ENCODE measurements at regions not wholly inside any gene's neighbourhood (a gene's known extent, or its start where the extent isn't known, plus 50 kb on each side); places are given as distances from the start of the nearest gene placed in this dataset.

DNA sequence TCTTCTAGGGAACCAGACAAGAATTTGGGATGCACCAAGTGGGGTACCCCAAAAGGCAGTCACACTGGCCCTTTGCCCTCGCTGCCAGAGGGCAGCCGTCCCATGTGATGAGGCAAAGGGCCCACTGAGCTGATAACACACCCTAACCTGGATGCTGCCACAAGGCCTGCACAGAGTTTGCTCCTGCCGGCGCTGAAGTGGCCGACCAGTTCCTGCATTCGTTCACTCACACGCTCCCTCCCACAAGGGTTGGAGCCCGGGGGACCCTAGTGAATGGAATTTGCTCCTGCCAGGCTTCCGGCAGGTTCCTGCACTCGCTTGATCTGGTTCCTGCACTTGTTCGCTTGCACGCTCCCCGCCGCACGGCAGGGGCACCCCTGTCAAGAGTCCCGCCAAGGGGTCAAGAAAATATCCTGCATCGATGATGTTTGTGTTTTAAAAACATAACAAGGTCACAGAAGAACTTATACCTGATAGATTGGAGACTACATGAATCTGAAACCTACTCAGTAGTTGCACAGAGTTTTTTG lies 296.4 kb upstream of the VCX start:
- no peak for TF ChIP-seq POLR2AphosphoS5 (IDR thresholded peaks at IDR 0.05; ENCODE audit: low read depth, low read length)
- TF ChIP-seq POU2F2 (IDR thresholded peaks at IDR 0.05; ENCODE audit: low read depth, low read length) = no peak
- no peak for TF ChIP-seq POLR2A (IDR thresholded peaks at IDR 0.05; ENCODE audit: low read depth, low read length)
- TF ChIP-seq SPI1 (IDR thresholded peaks at IDR 0.05; ENCODE audit: low read depth, low read length) = no peak
- no peak for TF ChIP-seq PAX5 (IDR thresholded peaks at IDR 0.05; ENCODE audit: insufficient read depth, low read length, severe bottlenecking)
- no peak for TF ChIP-seq TAF1 (IDR thresholded peaks at IDR 0.05; ENCODE audit: low read depth, low read length)
- DNase-seq (ENCODE audit: insufficient read length, low spot score) (no peak), FAIRE-seq (no peak)

GRCh38 chrX:7545564-7545963 lies 297.4 kb upstream of the VCX start:
- no peak for DNase-seq (ENCODE audit: insufficient read length, low spot score)
- TF ChIP-seq TAF1 (IDR thresholded peaks at IDR 0.05; ENCODE audit: low read depth, low read length) (no peak), POLR2AphosphoS5 (IDR thresholded peaks at IDR 0.05; ENCODE audit: low read depth, low read length) (no peak), POLR2A (IDR thresholded peaks at IDR 0.05; ENCODE audit: low read depth, low read length) (no peak), PAX5 (IDR thresholded peaks at IDR 0.05; ENCODE audit: insufficient read depth, low read length, severe bottlenecking) (no peak), SPI1 (IDR thresholded peaks at IDR 0.05; ENCODE audit: low read depth, low read length) (no peak), POU2F2 (IDR thresholded peaks at IDR 0.05; ENCODE audit: low read depth, low read length) (no peak)
- FAIRE-seq = no peak

GRCh38 chrX:7542587-7543380 lies 300.2 kb upstream of the VCX start:
- FAIRE-seq (no peak), DNase-seq (ENCODE audit: insufficient read length, low spot score) (no peak)
- TF ChIP-seq POLR2AphosphoS5 (IDR thresholded peaks at IDR 0.05; ENCODE audit: low read depth, low read length) = no peak
- no peak for TF ChIP-seq SPI1 (IDR thresholded peaks at IDR 0.05; ENCODE audit: low read depth, low read length)
- no peak for TF ChIP-seq POU2F2 (IDR thresholded peaks at IDR 0.05; ENCODE audit: low read depth, low read length)
- TF ChIP-seq TAF1 (IDR thresholded peaks at IDR 0.05; ENCODE audit: low read depth, low read length) = no peak
- no peak for TF ChIP-seq POLR2A (IDR thresholded peaks at IDR 0.05; ENCODE audit: low read depth, low read length)
- TF ChIP-seq PAX5 (IDR thresholded peaks at IDR 0.05; ENCODE audit: insufficient read depth, low read length, severe bottlenecking) = no peak

GRCh38 chrX:7522860-7523259 lies 320.1 kb upstream of the VCX start:
- DNase-seq (ENCODE audit: insufficient read length, low spot score) = no peak
- TF ChIP-seq SPI1 (IDR thresholded peaks at IDR 0.05; ENCODE audit: low read depth, low read length) (no peak), POLR2A (IDR thresholded peaks at IDR 0.05; ENCODE audit: low read depth, low read length) (no peak), TAF1 (IDR thresholded peaks at IDR 0.05; ENCODE audit: low read depth, low read length) (no peak), POLR2AphosphoS5 (IDR thresholded peaks at IDR 0.05; ENCODE audit: low read depth, low read length) (no peak), PAX5 (IDR thresholded peaks at IDR 0.05; ENCODE audit: insufficient read depth, low read length, severe bottlenecking) (no peak), POU2F2 (IDR thresholded peaks at IDR 0.05; ENCODE audit: low read depth, low read length) (no peak)
- FAIRE-seq = no peak

GRCh38 chrX:7515681-7516413 lies 327.1 kb upstream of the VCX start:
- no peak for DNase-seq (ENCODE audit: insufficient read length, low spot score)
- FAIRE-seq = no peak
- TF ChIP-seq POU2F2 (IDR thresholded peaks at IDR 0.05; ENCODE audit: low read depth, low read length) = no peak

DNA sequence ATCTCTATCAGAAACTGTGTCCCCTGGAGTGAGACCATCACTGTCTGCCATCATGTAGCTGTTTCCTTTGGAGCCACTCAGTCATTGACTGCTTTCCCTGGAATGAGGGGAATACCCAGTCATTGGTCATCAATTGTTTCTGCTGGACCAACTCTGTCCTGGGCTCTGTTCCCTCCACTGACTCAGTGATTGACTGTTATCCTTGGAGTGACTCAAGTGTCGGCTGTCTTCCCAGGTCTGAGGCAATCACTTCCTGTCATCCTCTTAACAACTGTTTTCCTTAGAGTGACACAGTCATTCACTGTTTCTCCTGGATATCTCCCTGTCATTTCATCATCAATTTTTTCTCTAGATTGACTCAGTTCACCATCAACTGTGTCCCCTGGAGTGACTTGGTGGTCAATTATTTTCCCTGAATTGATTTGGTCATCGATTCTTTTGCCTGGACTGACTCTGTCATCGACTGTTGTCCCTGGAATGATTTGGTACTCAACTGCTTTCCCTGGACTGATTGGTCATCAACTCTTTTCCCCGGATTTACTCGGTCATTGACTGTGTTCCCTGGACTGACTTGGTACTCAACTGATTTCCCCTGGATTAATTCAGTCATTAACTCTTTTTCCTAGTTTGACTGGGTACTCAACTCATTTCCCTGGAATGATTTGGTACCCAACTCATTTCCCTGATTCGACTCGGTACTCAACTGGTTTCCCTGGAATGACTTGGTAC lies 327.9 kb upstream of the VCX start:
- DNase-seq (ENCODE audit: insufficient read length, low spot score) (no peak), FAIRE-seq (no peak)
- no peak for TF ChIP-seq TAF1 (IDR thresholded peaks at IDR 0.05; ENCODE audit: low read depth, low read length)
- no peak for TF ChIP-seq POLR2AphosphoS5 (IDR thresholded peaks at IDR 0.05; ENCODE audit: low read depth, low read length)
- no peak for TF ChIP-seq SPI1 (IDR thresholded peaks at IDR 0.05; ENCODE audit: low read depth, low read length)
- no peak for TF ChIP-seq PAX5 (IDR thresholded peaks at IDR 0.05; ENCODE audit: insufficient read depth, low read length, severe bottlenecking)
- no peak for TF ChIP-seq POLR2A (IDR thresholded peaks at IDR 0.05; ENCODE audit: low read depth, low read length)

DNA sequence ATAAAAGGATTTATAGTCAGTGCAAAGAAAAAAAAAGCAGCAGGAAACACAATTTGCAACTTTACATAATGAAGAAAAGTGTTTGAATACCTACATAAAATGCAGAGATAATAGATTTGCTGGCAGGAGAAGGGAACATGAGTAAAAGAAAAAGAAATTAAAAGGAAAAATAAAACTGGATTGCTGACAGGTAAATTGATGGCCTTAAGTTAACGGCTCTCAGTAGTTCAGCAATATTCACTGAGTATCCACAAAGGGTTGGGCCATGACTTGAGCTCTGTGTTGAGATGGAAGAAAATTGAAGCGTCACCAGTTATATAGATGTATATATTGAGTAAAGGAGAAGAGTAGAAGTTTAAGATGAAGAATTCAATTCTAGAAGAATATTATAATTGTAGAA lies 330.1 kb upstream of the VCX start:
- no peak for FAIRE-seq
- DNase-seq (ENCODE audit: insufficient read length, low spot score) = no peak
- TF ChIP-seq POLR2A (IDR thresholded peaks at IDR 0.05; ENCODE audit: low read depth, low read length) (no peak), SPI1 (IDR thresholded peaks at IDR 0.05; ENCODE audit: low read depth, low read length) (no peak), POLR2AphosphoS5 (IDR thresholded peaks at IDR 0.05; ENCODE audit: low read depth, low read length) (no peak), TAF1 (IDR thresholded peaks at IDR 0.05; ENCODE audit: low read depth, low read length) (no peak), POU2F2 (IDR thresholded peaks at IDR 0.05; ENCODE audit: low read depth, low read length) (no peak), PAX5 (IDR thresholded peaks at IDR 0.05; ENCODE audit: insufficient read depth, low read length, severe bottlenecking) (no peak)

DNA sequence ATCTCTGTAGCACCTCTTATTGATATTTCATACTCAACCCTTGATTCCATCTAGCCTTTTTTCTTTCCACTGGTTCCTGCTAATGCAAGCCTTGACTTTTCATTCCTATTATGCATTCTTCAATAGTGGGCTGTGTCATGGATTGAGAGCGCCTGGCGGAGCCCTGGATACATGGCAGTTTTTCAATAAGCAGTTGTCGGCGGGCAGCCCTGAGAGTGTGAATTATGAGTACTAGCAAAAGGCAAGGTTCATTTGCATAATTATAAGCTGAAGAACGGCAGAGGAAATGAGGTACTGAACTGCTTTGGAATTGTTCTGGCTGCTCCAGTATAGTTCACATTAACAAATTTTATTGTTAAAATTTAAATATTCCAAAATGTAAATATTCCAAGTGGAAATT lies 339.7 kb upstream of the VCX start:
- TF ChIP-seq POLR2A (IDR thresholded peaks at IDR 0.05; ENCODE audit: low read depth, low read length) = no peak
- TF ChIP-seq SPI1 (IDR thresholded peaks at IDR 0.05; ENCODE audit: low read depth, low read length) = no peak
- no peak for TF ChIP-seq TAF1 (IDR thresholded peaks at IDR 0.05; ENCODE audit: low read depth, low read length)
- TF ChIP-seq PAX5 (IDR thresholded peaks at IDR 0.05; ENCODE audit: insufficient read depth, low read length, severe bottlenecking) = no peak
- no peak for TF ChIP-seq POLR2AphosphoS5 (IDR thresholded peaks at IDR 0.05; ENCODE audit: low read depth, low read length)
- no peak for TF ChIP-seq POU2F2 (IDR thresholded peaks at IDR 0.05; ENCODE audit: low read depth, low read length)
- FAIRE-seq (no peak), DNase-seq (ENCODE audit: insufficient read length, low spot score) (no peak)

DNA sequence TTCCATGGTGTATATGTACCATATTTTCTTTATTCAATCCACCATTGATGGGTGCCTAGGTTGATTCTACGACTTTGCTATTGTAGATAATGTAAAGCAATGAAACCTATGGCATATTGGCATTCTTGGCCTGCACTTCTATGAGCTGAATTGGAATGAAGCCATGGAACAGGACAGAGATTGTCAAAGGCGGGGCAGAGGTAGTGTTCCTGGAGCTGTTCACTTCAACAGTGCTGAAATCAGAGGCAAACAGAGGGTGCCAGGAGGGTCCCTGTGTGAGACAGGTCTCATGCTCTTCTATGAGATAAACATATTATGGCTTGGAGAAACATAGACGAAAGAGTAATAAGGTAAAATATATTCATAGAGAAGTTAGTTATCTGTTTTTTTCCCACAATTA lies 342.6 kb upstream of the VCX start:
- FAIRE-seq (no peak), DNase-seq (ENCODE audit: insufficient read length, low spot score) (no peak)
- TF ChIP-seq SPI1 (IDR thresholded peaks at IDR 0.05; ENCODE audit: low read depth, low read length) (no peak), POU2F2 (IDR thresholded peaks at IDR 0.05; ENCODE audit: low read depth, low read length) (no peak), POLR2AphosphoS5 (IDR thresholded peaks at IDR 0.05; ENCODE audit: low read depth, low read length) (no peak), TAF1 (IDR thresholded peaks at IDR 0.05; ENCODE audit: low read depth, low read length) (no peak), POLR2A (IDR thresholded peaks at IDR 0.05; ENCODE audit: low read depth, low read length) (no peak), PAX5 (IDR thresholded peaks at IDR 0.05; ENCODE audit: insufficient read depth, low read length, severe bottlenecking) (no peak)

Measured in GM12891 (cell line).